Jurkat, Clone E6-1 (cell line): ENCODE measurements at regions not wholly inside any gene's neighbourhood (a gene's known extent, or its start where the extent isn't known, plus 50 kb on each side); places are given as distances from the start of the nearest gene placed in this dataset.
"Not testable (repeated sequence)": the region's sequence is repeated elsewhere in the genome, so short reads cannot be mapped to it uniquely, and the experiment has no call there.

ENCODE experiments used
- DNase-seq: peaks from one replicate; pipeline ENCODE4 v3.0.0-alpha.2; 2011; ENCODE audit warnings: low read depth, low spot score
- H3K4me3 ChIP-seq: 2 replicates; pipeline ENCODE4 v1.5.1; 2011; ENCODE audit warnings: mild to moderate bottlenecking, low read length, control low read depth, moderate library complexity

DNA sequence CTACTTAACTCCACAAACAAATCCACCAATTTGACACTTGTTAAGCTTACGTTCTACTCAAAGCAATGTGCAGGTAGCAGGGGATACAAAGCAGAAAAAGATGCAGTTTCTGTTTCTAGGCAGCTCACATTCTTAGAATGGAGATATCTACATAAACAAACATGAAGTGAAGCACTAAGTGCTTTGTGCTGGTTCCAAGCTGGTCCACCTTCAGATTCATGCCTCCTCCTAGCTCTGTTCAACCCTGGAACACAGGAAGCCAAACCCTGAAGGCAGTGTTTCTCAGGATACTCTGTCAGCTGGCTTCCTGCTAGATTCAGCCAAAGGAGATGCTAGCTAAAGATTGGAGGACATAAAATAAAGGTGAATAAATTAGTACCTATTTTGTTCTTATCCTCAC, 55.3 kb upstream of the NOL4 start:
- no peak for DNase-seq
- no peak overlapping the region for H3K4me3 ChIP-seq

DNA sequence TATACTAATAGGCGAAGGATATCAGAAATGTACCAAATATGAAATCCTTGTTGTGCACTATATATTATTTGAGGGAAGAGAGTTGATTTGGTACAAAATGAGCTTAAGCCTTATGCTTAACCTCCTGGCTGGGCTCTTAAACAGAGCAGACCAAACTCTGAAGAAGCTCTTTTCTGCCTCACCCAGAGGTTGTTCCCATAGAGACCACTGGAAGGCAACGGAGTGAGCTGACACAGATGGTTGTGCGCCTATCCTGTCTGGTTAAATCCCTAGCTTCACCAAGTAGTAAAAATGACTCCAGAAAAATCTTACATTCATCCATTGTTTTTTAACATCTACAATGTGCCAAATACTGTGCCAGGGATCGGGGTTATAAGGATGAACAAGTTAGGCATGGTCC, 55.9 kb upstream of the NOL4 start:
- DNase-seq: no peak
- H3K4me3 ChIP-seq: no peak overlapping the region

GRCh38 chr18:34281290-34281689, 56.6 kb upstream of the NOL4 start:
- no peak for DNase-seq

DNA sequence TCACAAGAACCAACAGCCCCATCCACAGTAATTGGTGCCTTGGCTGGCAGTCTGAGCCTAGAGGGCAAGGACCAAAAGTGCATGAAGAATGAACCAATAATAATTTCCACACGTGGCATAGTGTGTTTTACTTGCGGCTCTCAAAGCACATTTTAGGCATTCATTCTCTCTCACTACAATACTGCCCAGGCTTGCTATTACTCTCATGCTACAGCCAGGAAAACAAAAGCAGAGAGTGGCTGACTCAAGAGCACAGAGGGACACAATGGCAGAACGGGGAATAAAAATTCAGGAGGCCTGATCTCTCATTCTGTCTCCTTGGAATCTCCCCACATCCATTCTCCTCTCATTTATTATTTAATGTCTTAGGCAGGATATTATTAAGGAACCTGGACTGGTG, 57.0 kb upstream of the NOL4 start:
- H3K4me3 ChIP-seq: no peak overlapping the region
- DNase-seq: no peak

More at GRCh38 chr18:34281290-34281689, 56.6 kb upstream of the NOL4 start:
- no peak overlapping the region for H3K4me3 ChIP-seq

- DNase-seq: no peak
- H3K4me3 ChIP-seq: no peak overlapping the region
Measured at GRCh38 chr18:34283506-34283905, 58.8 kb upstream of the NOL4 start.

DNA sequence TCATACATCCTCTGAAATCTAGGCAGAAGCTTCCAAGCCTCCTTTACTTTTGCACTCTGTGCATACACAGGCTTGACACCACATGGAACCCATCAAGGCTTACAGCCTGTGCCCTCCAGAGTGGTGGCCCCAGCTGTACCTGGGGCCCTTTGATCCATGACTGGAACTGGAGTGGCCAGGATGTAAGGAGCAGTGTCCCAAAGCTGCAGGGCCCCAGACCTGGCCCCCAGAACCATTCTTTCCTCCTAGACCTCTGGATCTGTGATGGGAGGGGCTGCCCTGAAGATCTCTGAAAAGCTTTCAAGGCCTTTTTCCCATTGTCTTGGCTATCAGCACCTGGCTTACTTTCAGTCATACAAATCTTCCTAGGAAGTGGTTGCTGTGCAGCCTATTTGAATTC, 63.1 kb upstream of the NOL4 start:
- no peak for DNase-seq

GRCh38 chr18:34292594-34292993, 67.9 kb upstream of the NOL4 start:
- H3K4me3 ChIP-seq: no peak overlapping the region
- DNase-seq: no peak

More for the DNA sequence above, 63.1 kb upstream of the NOL4 start:
- no peak overlapping the region for H3K4me3 ChIP-seq

DNA sequence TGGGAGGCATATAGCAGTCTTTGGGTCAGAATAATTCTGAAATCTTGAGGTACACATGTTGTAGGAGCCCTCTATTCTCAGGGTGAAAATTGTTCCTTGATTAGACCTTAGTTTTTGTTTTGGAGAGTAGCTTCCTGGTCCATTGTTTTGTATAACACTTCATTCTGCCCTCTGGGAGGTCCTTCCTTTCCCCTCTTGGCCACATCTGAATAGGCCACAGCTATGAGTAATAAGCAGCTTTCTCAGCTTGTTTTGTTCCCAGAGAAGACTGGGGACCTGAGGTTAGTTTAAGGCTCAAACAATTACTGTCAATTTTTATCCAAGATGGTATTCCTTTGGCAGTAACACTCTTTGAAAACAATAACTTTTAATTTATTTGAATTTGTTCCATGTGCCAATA, 72.6 kb upstream of the NOL4 start:
- no peak overlapping the region for H3K4me3 ChIP-seq
- no peak for DNase-seq

GRCh38 chr18:34299828-34300227, 75.1 kb upstream of the NOL4 start:
- no peak overlapping the region for H3K4me3 ChIP-seq
- no peak for DNase-seq

DNA sequence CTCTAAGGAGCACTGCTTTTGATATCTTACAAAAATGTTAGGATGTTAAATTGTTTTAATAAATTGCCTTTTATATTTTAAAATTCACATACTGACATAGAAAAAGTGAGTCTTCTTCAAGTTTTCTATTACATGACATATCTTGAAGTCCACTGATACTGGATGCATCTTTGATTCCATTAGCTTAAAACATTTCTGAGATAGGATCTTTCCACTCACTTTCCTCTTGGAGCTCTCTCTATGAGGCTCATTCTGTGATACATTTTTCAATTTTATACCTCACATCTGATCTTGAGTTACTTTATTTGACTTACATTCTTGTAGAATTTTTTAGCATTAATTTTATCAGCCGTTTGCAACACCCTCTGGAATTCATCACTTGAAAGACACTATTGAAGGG, 86.8 kb upstream of the NOL4 start:
- no peak overlapping the region for H3K4me3 ChIP-seq

GRCh38 chr18:34314847-34315246, 90.1 kb upstream of the NOL4 start:
- no peak for DNase-seq
- H3K4me3 ChIP-seq: no peak overlapping the region

More for the DNA sequence above, 86.8 kb upstream of the NOL4 start:
- DNase-seq: no peak

GRCh38 chr18:34315591-34316352, 91.1 kb upstream of the NOL4 start:
- no peak for DNase-seq
- H3K4me3 ChIP-seq: no peak overlapping the region

GRCh38 chr18:34320267-34320666, 95.6 kb upstream of the NOL4 start:
- no peak overlapping the region for H3K4me3 ChIP-seq
- DNase-seq: no peak

- no peak overlapping the region for H3K4me3 ChIP-seq
- DNase-seq: no peak
Measured at GRCh38 chr18:34321066-34321465, 96.4 kb upstream of the NOL4 start.

- peak; percentile 51 for DNase-seq
- H3K4me3 ChIP-seq: no peak overlapping the region
Measured at GRCh38 chr18:34322365-34323289, 97.9 kb upstream of the NOL4 start.

DNA sequence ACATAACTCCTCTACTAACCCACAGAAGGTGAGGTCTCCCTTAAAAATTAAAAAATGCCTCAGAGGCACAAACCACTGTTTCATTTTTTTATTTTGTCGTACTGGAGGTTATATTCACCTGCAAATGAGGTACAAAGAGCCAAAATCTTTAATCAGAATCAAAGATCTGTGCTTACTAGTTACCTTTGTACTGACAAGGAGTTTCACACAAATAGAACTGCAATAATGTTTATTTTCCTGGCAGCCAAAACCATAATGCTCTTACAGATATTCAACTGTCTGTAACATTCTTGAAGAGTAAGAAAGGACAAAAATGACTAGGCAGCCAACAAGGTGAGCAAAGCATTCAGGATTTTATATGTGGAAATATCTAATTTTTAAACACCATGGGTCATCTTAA, 105.1 kb upstream of the NOL4 start:
- no peak overlapping the region for H3K4me3 ChIP-seq
- no peak for DNase-seq

- H3K4me3 ChIP-seq: no peak overlapping the region
- no peak for DNase-seq
Measured at GRCh38 chr18:34330308-34330707, 105.6 kb upstream of the NOL4 start.

- H3K4me3 ChIP-seq: not testable (repeated sequence)
Measured at GRCh38 chr18:34330907-34331306, 106.2 kb upstream of the NOL4 start.

GRCh38 chr18:34331343-34331742, 106.6 kb upstream of the NOL4 start:
- not testable (repeated sequence) for H3K4me3 ChIP-seq

More at GRCh38 chr18:34330907-34331306, 106.2 kb upstream of the NOL4 start:
- not testable (repeated sequence) for DNase-seq

DNA sequence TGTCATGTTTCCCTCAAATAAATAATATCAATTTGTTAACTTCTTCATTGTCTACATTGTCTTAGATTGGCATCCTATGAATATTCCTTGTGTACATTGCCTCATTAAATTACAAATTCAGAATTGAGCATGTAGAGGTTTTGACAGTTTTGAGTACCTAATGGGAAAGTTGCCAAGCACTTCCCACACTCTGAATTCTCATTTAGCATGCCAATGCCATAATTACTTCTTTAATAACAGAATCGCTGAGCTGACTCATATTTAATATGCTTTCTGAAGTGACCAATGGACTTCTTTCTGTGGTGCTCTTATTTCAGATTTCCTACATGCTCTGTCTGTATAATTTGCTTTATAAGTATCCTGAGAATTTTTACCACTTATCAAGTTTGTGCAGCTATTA, 114.4 kb upstream of the NOL4 start:
- no peak overlapping the region for H3K4me3 ChIP-seq
- no peak for DNase-seq

More at GRCh38 chr18:34331343-34331742, 106.6 kb upstream of the NOL4 start:
- DNase-seq: not testable (repeated sequence)
